ENCODE measurements at regions not wholly inside any gene's neighbourhood (a gene's known extent, or its start where the extent isn't known, plus 50 kb on each side); places are given as distances from the start of the nearest gene placed in this dataset.

DNA sequence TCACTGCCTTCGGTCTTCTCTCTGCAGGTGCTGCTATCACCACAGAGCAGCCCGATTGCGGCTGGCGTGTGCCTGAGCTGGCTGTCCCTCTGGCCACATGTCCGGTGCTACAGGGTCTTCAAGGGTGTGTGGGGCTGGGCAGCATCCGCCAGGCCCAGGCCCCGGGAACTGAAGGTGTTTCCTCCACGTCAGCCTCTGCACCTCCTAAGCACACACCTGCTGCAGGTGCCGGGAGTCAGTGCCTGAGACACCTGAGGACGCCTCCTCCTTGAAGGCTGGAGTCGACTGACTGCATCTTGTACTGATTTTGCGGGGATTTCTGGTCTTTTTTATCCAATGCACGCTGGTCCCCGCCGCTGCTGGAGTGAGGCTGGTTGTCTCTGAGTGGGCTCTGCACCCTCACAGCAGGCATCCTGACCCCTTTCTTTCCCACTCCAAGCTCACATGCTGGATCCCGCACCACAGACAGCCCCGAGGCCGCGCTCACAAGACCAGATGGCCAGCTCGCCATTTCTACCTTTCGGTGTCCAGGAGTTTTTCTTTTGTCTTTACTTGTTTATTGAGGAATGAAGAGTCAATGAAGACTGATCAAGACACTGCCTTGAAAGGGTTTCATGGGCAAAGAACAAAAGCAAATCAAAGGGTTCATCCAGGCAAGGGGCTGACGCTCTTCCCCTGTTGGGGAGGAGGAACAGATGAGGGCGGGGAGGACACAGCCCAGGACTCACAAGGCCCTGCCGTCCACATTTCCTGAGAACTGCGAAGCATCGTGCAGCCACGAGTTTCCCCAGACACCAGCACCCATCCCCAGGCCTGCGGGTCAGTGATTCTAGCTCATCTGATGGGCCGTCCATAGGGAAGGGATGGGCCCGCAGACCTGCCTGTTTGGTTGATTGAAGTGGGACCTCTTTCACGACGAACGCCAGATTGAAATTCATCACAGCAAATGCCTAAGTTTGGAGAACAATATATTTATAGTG is 203.8 kb upstream of the SOX1 start:
- Mint-ChIP-seq H3K4me3 (ENCODE audit: low read depth) (no peak overlapping the region), H3K36me3 (ENCODE audit: insufficient read depth) (no peaks in the 10 kb centered on the region), H3K27ac (no peak overlapping the region), H3K4me1 (ENCODE audit: low read depth) (peaks cover 5% of the 10 kb centered on the region), H3K27me3 (peaks cover 54% of the 10 kb centered on the region), H3K9me3 (ENCODE audit: low read depth) (peaks cover 18% of the 10 kb centered on the region)
- DNase-seq (ENCODE audit: low spot score, unreplicated experiment) = no peak
- TF ChIP-seq, protein P1, sequence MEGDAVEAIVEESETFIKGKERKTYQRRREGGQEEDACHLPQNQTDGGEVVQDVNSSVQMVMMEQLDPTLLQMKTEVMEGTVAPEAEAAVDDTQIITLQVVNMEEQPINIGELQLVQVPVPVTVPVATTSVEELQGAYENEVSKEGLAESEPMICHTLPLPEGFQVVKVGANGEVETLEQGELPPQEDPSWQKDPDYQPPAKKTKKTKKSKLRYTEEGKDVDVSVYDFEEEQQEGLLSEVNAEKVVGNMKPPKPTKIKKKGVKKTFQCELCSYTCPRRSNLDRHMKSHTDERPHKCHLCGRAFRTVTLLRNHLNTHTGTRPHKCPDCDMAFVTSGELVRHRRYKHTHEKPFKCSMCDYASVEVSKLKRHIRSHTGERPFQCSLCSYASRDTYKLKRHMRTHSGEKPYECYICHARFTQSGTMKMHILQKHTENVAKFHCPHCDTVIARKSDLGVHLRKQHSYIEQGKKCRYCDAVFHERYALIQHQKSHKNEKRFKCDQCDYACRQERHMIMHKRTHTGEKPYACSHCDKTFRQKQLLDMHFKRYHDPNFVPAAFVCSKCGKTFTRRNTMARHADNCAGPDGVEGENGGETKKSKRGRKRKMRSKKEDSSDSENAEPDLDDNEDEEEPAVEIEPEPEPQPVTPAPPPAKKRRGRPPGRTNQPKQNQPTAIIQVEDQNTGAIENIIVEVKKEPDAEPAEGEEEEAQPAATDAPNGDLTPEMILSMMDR (IDR thresholded peaks at IDR 0.05; ENCODE audit: unreplicated experiment) = no peak

DNA sequence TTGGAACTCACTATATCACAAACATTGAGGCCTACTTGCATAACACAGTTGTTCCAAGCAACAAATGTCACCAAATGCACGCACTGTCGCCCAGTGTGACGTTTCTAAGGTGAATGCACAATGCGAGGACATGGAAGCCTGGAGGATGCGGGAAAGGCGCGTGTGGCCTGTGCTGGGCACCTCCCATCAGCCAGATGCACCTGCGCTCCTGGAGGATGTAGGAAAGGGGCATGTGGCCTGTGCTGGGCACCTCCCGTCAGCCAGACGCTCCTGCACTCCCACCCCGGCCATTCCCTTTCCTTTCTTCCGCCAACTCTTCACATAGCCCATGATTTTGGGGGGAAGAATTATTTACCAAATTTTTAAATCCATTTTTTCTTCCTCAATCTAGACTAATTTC is 202.4 kb upstream of the SOX1 start:
- peaks cover 5% of the 10 kb centered on the region for H3K4me1 Mint-ChIP-seq (ENCODE audit: low read depth)
- H3K4me3 Mint-ChIP-seq (ENCODE audit: low read depth) = no peak overlapping the region
- peaks cover 21% of the 10 kb centered on the region for H3K9me3 Mint-ChIP-seq (ENCODE audit: low read depth)
- TF ChIP-seq, protein P1 (IDR thresholded peaks at IDR 0.05; ENCODE audit: unreplicated experiment) = no peak
- no peak overlapping the region for H3K27ac Mint-ChIP-seq
- no peaks in the 10 kb centered on the region for H3K36me3 Mint-ChIP-seq (ENCODE audit: insufficient read depth)
- peaks cover 67% of the 10 kb centered on the region for H3K27me3 Mint-ChIP-seq
- no peak for DNase-seq (ENCODE audit: low spot score, unreplicated experiment)

DNA sequence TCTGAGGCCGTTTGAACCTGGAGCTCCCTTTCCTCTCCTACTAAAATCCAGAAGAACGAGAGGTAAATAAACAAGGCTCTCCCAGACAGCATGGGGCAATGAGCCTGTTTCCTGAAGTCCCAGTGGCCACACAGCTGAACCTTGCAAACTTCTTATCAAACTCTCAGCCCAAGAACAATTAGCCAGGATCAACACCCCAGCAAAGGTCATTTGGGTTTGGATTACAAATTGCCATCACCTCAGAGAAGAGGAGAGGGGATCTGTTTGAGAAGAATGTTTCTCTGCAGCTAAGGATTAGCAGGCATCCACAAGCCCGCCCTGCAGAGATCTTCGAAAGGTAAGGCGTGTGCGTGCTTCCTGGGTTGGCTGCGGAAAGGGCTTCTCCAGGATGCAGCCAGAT is 201.9 kb upstream of the SOX1 start:
- H3K4me3 Mint-ChIP-seq (ENCODE audit: low read depth) = no peak overlapping the region
- H3K27ac Mint-ChIP-seq = no peak overlapping the region
- peaks cover 5% of the 10 kb centered on the region for H3K4me1 Mint-ChIP-seq (ENCODE audit: low read depth)
- peaks cover 21% of the 10 kb centered on the region for H3K9me3 Mint-ChIP-seq (ENCODE audit: low read depth)
- peaks cover 67% of the 10 kb centered on the region for H3K27me3 Mint-ChIP-seq
- no peak for DNase-seq (ENCODE audit: low spot score, unreplicated experiment)
- H3K36me3 Mint-ChIP-seq (ENCODE audit: insufficient read depth) = no peaks in the 10 kb centered on the region
- TF ChIP-seq, protein P1 (IDR thresholded peaks at IDR 0.05; ENCODE audit: unreplicated experiment) = no peak

DNA sequence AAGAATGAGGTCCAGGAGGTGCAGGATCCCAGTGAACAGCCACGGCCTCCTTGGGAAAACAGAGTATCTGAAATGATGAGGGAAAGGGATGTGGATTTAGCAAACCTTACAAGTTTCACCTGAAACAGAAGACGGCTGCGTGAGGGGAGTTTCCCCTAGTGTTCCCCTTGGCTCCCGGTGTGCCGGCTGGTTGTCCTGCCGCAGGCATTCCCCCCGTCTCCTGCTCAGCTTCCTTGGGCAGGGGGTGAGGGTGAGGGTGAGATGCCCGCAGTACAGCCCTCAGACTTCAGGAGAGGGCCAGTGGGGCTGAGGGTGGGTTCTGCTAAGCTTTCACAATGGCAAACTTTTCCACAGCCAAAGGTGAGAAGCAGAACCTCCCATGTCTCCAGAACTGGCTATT is 201.1 kb upstream of the SOX1 start:
- H3K9me3 Mint-ChIP-seq (ENCODE audit: low read depth) = peaks cover 18% of the 10 kb centered on the region
- TF ChIP-seq, protein P1 (IDR thresholded peaks at IDR 0.05; ENCODE audit: unreplicated experiment) = no peak
- no peak for DNase-seq (ENCODE audit: low spot score, unreplicated experiment)
- H3K4me3 Mint-ChIP-seq (ENCODE audit: low read depth) = no peak overlapping the region
- H3K4me1 Mint-ChIP-seq (ENCODE audit: low read depth) = peaks cover 5% of the 10 kb centered on the region
- no peak overlapping the region for H3K27ac Mint-ChIP-seq
- no peaks in the 10 kb centered on the region for H3K36me3 Mint-ChIP-seq (ENCODE audit: insufficient read depth)
- peaks cover 64% of the 10 kb centered on the region for H3K27me3 Mint-ChIP-seq

DNA sequence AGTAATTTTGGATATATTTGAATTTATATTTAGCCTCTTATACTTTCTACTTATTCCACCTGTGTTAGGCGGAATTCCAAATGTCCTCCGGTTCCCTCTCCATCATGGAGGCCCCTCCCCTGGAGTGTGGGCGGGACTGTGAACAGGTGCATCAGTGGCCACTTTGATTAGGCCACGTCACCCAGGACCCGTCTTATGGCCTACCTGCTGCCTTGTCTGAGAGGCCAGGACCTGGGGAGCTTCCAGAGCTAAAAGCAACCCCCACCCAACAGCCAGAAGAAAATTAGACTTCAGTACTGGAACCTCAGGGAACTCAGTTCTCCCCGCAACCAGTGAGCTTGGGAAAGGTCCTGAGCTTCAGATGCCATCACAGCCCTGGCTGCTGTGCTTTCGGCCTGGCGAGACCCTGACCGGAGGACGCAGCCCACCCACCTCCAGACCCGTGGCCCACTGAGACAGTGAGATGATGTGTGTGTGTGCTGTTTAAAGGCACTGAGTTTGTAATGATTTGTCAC is 200.2 kb upstream of the SOX1 start:
- no peak for DNase-seq (ENCODE audit: low spot score, unreplicated experiment)
- no peaks in the 10 kb centered on the region for H3K36me3 Mint-ChIP-seq (ENCODE audit: insufficient read depth)
- no peak overlapping the region for H3K4me3 Mint-ChIP-seq (ENCODE audit: low read depth)
- H3K27ac Mint-ChIP-seq = no peak overlapping the region
- peaks cover 13% of the 10 kb centered on the region for H3K9me3 Mint-ChIP-seq (ENCODE audit: low read depth)
- H3K27me3 Mint-ChIP-seq = peaks cover 61% of the 10 kb centered on the region
- TF ChIP-seq, protein P1 (IDR thresholded peaks at IDR 0.05; ENCODE audit: unreplicated experiment) = no peak
- peaks cover 11% of the 10 kb centered on the region for H3K4me1 Mint-ChIP-seq (ENCODE audit: low read depth)

Data from progenitor cell of endocrine pancreas (in vitro differentiated cells).